GM19468 (cell line): ENCODE measurements at regions not wholly inside any gene's neighbourhood (a gene's known extent, or its start where the extent isn't known, plus 50 kb on each side); places are given as distances from the start of the nearest gene placed in this dataset.
"Not testable (repeated sequence)": the region's sequence is repeated elsewhere in the genome, so short reads cannot be mapped to it uniquely, and the experiment has no call there.

Experiments used
- ATAC-seq: cut with Tn5 transposase; IDR thresholded peaks from one replicate; pipeline ENCODE4 v1.9.1; 2021; ENCODE audit warnings: mild to moderate bottlenecking, moderate library complexity, moderate number of reproducible peaks; ENCODE audit not compliant: unreplicated experiment; ENCODE audit errors: extremely low read depth

DNA sequence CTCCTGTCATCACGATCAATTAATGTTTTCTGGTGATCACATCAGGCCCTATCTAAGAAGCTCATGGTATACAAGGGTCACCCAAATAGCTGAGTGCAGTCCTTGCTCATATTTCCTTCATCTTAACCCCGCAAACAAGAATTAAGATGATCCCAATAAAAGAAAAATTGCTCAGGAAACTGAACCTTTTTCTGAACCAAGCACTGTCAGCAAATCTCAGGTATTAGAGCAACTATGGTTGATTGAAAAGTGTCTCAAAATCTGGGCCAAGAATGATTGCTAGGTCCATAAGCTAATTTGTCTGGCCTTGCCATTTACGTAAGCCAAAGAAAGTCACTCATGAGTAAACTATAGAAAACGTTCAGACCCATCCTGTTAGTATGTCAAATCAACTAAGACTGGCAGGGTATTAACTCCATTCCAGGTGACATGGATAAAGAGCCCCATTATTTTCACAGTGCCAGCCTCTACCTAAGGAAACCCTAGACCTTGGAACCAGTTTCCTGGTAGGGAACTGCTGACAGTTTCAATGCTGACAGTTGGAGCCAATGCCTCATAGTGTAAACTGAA is 209.3 kb downstream of the DEPDC1B start:
- ATAC-seq: no peak

DNA sequence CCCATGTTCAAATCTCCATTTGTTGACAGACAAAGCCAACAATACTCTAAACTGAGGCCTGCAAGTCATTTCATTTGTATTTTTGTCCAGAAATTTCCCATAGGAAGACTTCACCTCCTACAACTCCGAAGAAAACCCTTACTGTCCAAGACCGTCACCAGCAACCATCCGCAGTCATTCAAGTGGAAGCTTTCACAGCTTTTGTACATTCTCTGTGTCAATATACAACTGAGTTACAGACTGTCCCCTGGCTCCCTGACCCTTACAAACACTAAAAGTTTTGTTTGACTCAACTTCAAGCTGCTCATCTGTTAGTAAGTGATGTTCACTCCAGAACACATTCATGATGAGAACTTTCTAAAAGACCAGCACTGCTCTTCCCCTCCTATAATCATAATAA is 210.1 kb downstream of the DEPDC1B start:
- ATAC-seq: no peak

DNA sequence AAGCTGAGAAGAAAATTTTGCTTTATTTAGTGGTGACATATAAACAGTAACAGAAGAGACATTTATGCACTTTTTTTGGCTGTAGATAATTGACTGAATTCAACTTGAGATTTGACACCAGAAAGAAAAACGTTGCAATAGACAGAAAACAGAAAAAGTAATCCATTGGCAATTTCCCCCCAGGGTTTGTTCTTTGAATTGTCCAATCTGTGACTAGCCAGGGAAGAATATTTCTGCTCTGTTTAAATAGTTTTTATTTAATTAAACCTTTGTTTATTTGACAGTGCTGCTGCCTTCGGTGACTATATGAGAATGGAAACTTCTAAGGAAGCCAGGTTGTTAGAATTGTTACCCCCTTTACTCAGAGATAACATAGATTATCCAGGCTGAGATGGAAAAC is 210.6 kb downstream of the DEPDC1B start:
- ATAC-seq: no peak

DNA sequence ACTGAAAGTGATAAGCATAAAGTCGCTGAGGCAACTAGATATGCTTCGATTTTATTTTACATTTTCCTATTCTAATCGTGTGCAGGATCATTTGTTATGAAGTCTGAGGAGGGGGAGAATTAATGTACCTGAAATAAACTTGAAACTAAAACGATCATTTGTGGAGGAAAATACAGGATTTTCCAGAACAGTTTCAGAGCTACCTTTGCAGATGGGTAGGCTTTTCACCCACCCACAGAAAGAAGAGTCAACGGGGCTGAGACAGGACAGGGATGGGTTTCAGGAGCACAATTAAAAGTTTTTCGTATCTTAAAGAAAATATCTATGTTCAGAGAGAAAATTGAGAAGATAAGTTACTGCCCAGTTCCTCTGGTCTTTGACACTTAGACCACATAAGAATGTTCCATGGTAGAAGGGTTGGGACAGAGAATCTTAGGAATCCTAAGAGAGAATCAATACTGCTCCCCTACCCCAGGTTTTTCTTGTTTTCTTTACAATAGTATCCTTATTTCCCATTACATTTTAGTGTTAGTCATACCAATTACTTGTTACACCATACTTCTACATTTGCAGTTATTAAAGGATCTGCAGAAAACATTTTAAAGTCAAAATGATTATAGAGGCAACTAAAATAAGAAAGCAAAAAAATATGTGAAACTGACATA is 211.4 kb downstream of the DEPDC1B start:
- ATAC-seq: no peak

DNA sequence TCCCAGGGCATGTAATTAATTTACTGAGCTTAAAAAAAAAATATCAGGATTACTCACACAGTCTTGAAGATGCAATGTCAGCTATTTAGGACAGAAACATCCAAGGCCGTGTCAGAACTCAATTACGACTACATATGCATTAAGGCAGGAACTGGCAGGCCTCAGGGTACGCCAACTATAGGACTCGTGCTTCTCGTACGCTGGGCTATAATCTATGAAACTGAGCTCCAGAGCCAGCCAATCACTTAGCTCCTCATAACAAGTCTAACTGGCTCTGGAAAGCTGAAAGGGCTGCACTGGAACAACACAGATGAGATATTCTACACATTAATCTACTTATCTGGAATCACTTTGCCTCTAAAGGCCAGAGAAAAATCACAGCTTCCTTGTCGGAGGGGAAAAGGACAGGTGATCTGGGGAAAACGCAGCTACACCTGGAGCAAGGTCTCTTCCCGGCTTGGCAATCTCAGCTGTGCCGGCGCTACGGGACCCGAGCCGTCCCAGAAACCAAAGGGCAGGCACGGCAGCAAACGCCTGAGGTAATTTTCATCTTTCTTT is 212.0 kb downstream of the DEPDC1B start:
- ATAC-seq: no peak

DNA sequence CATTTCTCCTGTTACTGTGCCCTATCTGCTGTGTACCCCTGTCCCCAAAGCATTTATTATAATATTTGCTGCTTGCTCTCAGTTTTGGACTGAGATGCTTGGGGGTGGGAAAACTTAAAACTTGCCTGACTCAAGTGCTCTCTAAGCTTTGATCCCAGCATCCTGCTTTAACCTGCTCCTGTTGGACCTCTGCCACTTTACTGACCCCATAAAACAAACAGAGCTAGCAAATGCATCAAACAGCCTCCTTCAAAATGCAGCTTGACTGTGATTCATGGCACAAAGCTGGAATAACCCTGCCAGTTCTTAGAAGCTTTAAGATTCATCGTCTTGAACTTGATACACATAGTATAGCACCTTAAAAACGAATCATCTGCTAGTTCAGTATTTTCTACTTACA is 212.5 kb downstream of the DEPDC1B start:
- ATAC-seq: no peak

DNA sequence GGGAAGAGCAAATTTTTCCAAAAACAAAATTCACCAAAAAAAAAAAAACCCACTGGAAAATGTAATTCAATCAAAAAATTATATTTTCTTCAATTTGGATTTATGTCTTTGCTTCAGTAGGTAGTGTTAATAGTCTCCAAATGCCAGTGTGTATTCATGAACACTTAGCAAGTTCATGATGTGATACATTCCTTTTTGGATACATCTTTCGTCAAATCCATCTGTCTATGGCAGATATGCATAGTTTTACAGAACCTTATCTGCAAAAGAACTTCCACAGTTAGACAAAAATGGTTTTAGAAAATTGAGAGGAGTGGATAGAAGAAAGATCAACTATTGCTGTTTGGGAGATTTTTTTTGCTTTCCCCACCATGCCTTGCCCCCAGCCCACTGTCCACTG is 214.6 kb downstream of the DEPDC1B start:
- no peak for ATAC-seq

DNA sequence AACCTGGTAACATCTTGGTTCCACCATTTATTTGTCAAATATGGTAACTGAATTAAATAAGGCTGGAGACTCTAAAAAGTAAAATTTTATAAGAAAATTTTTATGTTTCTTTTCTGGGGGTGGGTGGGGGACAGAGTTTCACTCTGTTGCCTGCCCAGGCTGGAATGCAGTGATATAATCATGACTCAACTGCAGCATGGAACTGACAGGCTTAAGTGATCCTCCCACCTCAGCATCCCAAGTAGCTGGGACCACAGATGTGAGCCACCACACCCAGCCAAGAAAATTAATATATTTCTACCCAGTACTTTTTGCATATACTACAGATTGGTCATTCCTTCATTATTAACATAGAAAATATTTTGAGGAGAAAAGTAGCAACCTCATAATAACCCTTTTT is 216.9 kb downstream of the DEPDC1B start:
- ATAC-seq: no peak

DNA sequence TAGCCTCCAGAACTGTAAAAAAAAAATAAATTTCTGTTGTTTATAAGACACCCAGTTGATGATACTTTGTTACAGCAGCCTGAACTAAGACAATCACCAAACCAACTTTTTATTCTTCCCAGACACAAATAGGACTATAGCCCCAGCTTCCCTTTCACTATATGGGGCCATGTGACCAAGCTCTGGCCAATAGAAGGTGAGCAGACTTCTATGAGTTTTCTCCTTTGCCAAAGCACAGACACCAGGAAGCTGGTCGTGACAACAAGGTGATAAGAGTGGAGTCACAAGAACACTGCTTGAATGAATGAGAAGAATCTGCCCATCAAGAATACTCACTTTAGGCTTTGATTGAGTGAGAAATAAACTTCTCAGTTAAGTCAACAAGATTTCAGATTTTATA is 217.7 kb downstream of the DEPDC1B start:
- ATAC-seq: no peak

DNA sequence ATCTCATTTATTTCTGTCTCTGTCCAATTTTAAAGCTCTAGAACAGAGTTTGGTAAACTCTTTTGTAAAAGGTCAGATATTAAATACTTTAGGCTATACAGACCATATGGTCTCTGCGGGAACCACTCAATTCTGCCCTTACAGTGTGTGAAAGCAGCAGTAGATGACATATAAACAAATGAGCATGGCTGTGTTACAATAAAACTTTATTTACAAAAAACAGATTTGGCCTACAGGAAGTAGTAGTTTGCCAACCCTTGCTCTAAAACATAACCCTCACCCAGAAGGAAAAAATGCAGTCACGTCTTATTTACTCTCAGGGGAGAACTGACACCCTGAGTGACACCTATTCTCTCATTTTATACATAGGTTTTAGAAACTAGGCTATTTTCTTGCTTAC is 220.4 kb downstream of the DEPDC1B start:
- ATAC-seq: no peak

DNA sequence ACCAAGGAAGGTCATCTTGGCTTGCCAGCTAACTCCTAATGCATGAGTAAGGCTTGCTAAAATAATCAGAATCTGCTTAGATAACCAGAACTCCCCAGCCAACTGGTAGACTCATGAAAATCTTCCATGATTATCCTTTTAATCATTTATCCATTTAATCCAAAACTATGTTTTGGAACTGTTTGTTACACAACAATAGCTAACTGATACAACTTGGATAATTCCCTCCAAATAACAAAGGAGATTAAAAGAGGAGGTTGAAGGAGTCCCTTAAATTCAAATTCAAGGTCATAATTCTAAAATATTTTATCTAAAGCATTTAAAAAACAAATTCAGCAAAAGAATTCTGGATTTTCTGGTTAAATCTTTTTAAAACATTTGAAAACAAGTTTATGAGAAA is 222.1 kb downstream of the DEPDC1B start:
- ATAC-seq: no peak

DNA sequence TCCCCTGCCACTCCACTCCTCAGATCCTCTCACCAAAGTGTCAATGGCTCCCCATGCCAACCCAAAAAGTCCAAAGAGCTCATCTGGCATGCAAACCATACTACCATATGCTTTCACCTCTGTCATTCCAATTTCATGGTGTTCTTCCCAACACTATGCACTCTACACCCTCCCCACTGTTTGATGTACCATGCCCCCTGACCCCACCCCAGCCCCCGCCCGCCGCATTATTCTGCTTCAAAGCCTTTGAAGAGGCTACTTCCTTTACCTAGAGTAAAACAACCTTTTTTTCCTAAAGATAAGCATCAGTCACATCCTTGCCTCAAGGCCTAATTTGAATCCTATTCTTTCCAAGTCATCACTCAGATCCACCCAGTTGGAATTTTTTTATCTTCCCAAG is 226.3 kb downstream of the DEPDC1B start:
- no peak for ATAC-seq

DNA sequence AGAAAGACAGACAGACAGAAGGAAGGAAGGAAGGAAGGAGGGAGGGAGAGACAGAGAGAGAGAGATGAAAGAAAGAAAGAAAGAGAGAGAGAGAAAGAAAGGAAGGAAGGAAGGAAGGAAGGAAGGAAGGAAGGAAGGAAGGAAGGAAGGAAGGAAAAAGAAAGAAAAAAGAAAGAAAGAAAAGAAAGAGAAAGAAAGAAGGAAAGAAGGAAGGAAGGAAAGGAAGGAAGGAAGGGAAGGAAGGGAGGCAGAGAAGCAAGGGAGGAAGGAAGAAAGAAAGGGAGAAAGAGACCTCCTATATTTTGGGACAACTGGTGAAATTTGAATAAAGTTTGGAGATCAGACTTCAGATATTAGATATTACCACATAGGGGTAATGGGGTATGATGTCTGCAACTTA is 226.9 kb downstream of the DEPDC1B start:
- not testable (repeated sequence) for ATAC-seq

DNA sequence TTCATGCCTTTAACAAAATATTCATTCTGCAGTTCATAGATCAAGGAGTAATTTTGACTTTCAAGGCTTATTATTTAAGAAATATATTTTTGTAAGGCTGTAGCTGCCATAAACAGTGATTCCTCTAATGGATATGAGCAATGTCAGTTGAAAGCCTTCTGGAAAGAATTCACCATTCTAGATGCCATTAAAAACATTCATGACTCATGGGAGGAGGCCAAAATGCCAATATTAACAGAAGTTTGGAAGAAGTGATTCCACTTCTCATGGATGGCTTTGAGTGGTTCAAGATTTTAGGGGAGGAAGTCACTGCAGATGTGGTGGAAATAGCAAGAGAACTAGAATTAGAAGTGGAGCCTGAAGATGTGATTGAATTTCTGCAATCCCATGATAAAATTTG is 229.1 kb downstream of the DEPDC1B start:
- ATAC-seq: no peak

DNA sequence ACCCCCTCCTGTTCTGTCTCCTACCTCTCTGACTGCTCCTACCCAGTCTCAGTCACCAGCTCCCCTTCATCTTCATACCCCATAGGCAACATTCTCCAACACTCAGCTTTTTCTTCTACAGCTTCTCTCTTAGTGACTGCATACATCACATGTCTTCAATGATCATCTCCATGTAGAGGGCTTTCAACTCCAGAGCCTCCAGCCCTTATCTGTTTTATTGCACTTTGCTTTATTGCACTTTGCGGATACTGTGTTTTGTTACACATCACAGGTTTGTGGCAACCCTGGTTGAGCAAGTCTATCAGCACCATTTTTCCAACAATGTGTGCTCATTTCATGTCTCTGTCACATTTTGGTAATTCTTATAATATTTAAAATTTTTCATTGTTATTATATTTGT is 230.7 kb downstream of the DEPDC1B start:
- ATAC-seq: no peak

DNA sequence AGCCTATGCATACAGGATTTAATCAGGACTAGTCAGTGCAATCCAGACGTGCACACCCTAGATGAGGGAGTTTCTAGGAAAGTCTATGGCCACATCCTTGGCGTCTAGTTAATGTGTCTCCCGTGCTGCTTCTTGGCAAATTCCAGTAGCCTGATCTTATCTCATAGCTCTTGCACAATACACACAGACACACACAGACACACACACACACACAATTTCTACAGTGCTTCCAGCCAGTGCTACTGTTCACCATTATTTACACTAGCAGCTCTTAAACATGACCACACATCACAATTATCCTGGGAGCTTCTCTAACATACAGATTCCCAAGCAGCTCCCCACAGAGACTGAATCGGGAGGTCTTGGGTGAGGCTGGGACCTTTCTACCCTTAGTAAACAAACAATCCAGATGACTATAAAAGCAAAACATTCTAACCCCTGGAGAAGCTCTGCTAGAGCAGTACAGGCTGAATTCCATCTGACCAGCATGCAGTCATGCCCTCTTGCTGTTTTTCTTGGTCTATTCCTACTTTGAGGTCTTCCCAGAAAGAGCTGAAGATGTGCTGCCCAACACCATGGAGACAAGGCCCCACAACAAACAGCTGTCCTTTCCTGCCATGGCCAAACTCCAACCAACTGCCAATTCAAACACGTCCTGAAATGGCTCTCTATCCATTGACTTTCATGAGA is 236.6 kb downstream of the DEPDC1B start:
- no peak for ATAC-seq

DNA sequence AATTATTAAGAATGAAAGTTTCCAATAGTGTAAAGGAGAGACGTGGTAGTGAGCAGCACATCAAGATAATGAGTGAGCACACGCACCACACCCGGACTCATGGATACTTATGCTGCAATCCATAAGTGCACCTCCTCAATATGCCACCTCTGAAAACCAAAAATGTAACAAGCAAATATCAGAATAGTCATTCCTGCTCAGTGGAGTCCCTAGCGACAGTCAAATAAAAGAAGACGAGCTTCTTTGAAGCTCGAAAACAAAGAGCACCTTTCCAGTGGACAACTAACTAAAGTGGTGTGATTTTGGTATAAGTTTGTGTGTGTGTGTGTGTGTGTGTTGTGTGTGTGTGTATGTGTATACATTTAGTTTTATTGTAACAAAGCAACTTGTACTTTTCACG is 241.3 kb downstream of the DEPDC1B start:
- no peak for ATAC-seq

DNA sequence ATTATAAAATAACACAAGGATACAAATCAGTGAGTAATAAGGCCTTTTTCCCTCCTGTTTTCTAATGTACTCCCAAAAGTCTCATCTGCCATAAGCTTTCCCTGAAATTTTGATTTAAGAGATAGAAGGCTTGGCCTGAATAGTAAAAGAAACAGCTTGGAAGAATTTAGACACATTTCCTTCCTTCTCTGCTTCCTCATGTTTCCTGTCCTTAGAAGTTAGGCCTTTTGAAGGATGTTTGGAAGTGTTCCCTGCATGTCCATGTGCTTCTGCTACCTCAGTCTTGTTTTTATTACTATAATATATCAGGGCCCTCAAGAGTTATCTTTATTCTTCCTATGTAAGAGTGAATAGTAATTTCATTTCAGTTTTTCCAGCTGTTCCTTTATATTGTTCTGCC is 242.7 kb downstream of the DEPDC1B start:
- ATAC-seq: no peak

DNA sequence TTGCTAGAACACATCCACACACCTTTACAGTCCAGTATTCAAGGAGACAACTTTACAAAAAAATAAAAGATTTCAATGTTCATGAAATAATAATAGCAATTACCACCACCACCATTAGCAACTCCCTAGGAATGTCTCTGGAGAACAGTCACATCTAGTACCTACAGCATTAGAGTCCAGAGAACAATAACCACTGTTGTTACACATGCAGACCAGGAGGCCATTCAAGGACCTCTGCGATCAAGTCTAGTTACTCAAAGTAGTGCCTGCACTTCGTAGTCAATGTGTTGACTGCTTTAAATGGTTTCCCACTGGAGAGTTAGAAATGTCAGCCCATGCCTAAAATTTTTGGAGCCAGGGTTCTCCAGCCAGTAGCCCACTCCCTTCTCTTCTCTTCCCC is 244.4 kb downstream of the DEPDC1B start:
- no peak for ATAC-seq

DNA sequence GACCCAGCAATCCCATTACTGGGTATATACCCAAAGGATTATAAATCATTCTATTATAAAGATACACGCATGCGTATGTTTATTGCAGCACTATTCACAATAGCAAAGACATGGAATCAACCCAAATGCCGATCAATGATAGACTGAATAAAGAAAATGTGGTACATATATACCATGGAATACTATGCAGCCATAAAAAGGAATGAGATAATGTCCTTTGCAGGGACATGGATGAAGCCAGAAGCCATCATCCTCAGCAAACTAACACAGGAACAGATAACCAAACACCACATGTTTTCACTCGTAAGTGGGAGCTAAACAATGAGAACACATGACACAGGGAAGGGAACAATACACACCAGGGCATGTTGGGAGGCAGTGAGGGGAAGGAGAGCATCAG is 245.7 kb downstream of the DEPDC1B start:
- ATAC-seq: not testable (repeated sequence)

DNA sequence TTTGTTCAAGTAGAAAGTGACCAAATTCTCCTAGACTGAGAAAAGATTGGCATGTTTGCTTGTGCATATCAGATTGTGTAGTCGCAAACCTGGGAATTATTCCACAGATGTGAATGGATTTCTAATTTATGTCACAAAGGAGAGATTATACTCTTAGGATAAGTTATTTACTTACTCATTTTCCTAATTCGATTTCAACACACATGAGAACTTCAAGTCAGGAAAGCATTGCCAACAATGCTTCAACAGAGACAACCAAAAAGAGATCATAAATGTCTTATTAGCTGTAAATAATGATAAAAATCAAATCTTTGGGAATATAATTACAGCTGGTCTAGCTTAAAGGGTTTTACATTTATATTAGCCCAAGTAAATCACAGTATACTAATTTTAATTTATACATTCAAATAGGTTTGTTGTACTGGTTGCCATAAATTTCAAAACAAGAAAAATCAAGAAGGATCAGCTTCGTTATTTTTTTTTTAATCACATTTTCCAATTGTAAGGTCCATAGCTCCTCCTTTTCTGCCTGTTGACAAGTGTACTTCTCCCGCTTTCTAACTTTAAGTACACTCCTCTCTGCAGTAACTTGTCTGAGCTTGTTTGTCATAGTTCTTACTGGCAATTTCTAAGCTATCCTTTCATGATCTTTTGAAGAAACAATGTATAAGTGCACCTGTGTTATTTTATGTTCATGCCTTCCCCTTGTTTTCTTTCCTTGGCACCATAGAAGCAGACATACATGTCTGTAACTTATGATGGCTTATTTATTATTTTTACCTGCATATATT is 246.6 kb downstream of the DEPDC1B start:
- ATAC-seq: no peak
